ENCODE measurements at regions not wholly inside any gene's neighbourhood (a gene's known extent, or its start where the extent isn't known, plus 50 kb on each side); places are given as distances from the start of the nearest gene placed in this dataset.
A peak's percentile ranks its signal among the peaks of the same experiment; 100 is the strongest.

DNA sequence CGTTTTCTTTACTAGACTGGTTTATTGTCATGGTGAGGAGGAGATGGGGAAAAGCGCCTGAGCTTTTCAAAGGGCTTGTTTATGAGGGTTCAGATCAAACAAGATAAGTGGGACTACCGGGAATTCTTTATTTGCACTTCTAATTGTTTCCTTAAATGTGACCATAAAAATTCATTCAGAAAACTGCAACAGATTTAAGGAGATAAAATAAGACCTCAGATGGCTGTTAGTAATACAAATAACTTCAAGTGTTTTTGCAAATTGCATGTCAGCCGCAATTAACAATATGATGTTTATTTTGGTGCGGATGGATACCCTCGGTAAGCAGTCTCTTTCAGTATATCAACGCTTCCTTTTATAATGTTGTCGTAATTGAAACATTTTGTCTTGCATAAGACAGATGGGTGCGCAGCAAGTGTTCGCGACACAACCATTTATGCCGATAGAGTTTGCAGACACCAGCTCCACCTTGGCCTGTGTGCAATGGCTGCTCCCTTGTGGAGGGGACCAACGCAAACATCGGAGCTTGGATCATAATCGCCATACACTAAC, 151.0 kb downstream of the C4orf33 start:
- Mint-ChIP-seq H3K9me3 (ENCODE audit: low read depth) (peaks cover 2% of the 10 kb centered on the region), H3K4me1 (ENCODE audit: low read depth) (peaks cover 36% of the 10 kb centered on the region), H3K27me3 (ENCODE audit: low read depth) (no peaks in the 10 kb centered on the region), H3K4me3 (ENCODE audit: unreplicated experiment) (no peak overlapping the region), H3K36me3 (ENCODE audit: low read depth) (no peaks in the 10 kb centered on the region), H3K27ac (ENCODE audit: unreplicated experiment) (no peak overlapping the region)
- DNase-seq (ENCODE audit: low spot score) = no peak
- TF ChIP-seq, protein P1, sequence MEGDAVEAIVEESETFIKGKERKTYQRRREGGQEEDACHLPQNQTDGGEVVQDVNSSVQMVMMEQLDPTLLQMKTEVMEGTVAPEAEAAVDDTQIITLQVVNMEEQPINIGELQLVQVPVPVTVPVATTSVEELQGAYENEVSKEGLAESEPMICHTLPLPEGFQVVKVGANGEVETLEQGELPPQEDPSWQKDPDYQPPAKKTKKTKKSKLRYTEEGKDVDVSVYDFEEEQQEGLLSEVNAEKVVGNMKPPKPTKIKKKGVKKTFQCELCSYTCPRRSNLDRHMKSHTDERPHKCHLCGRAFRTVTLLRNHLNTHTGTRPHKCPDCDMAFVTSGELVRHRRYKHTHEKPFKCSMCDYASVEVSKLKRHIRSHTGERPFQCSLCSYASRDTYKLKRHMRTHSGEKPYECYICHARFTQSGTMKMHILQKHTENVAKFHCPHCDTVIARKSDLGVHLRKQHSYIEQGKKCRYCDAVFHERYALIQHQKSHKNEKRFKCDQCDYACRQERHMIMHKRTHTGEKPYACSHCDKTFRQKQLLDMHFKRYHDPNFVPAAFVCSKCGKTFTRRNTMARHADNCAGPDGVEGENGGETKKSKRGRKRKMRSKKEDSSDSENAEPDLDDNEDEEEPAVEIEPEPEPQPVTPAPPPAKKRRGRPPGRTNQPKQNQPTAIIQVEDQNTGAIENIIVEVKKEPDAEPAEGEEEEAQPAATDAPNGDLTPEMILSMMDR (IDR thresholded peaks at IDR 0.05) = no peak

DNA sequence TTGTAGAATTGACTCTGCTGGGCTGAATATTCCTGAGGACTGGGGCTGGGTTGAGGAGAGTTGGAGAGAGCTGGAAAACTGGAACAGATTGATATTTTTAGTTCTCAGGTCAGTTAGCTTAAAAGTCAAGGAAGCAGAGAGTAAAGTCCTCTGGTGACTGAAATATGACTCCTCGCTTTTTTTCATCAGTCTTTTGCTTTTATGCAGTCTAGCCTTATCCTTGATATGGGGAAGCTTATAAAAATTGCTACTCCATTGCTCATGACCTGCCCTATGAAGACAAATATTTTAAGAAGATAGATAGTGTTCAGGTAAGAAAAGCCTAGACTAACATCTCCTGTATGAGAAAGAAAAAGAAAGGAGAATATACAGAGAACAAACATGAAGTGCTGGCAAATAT, 152.7 kb downstream of the C4orf33 start:
- Mint-ChIP-seq H3K9me3 (ENCODE audit: low read depth) (peaks cover 2% of the 10 kb centered on the region), H3K27ac (ENCODE audit: unreplicated experiment) (no peak overlapping the region), H3K36me3 (ENCODE audit: low read depth) (no peaks in the 10 kb centered on the region), H3K27me3 (ENCODE audit: low read depth) (no peaks in the 10 kb centered on the region), H3K4me3 (ENCODE audit: unreplicated experiment) (no peak overlapping the region), H3K4me1 (ENCODE audit: low read depth) (peaks cover 34% of the 10 kb centered on the region)
- no peak for DNase-seq (ENCODE audit: low spot score)
- TF ChIP-seq, protein P1 (IDR thresholded peaks at IDR 0.05) = no peak

DNA sequence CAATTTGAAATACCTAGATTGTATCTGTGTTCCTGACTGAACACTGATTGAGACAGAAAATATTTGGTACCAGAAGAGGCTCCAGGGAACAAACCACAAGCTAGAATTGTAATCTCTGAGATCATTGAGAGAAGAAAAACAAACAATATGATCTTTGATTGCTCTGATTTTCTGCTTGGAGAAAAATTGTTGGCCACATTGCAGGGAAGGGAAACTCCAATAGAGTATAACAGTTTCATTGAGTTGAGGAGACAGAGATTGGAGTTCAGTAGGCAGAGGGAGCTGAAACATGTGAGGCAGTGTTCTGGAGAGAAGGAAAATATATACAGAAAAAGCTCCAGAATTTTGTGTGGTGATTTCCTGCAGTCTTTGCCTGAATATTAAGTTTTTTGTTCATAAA, 158.2 kb downstream of the C4orf33 start:
- H3K4me1 Mint-ChIP-seq (ENCODE audit: low read depth) = peaks cover 14% of the 10 kb centered on the region
- H3K9me3 Mint-ChIP-seq (ENCODE audit: low read depth) = peaks cover 26% of the 10 kb centered on the region
- no peak for DNase-seq (ENCODE audit: low spot score)
- H3K27ac Mint-ChIP-seq (ENCODE audit: unreplicated experiment) = peak overlapping the region; percentile 1
- H3K27me3 Mint-ChIP-seq (ENCODE audit: low read depth) = peaks cover 2% of the 10 kb centered on the region
- no peak overlapping the region for H3K4me3 Mint-ChIP-seq (ENCODE audit: unreplicated experiment)
- TF ChIP-seq, protein P1 (IDR thresholded peaks at IDR 0.05) = no peak
- peaks cover 3% of the 10 kb centered on the region for H3K36me3 Mint-ChIP-seq (ENCODE audit: low read depth)

DNA sequence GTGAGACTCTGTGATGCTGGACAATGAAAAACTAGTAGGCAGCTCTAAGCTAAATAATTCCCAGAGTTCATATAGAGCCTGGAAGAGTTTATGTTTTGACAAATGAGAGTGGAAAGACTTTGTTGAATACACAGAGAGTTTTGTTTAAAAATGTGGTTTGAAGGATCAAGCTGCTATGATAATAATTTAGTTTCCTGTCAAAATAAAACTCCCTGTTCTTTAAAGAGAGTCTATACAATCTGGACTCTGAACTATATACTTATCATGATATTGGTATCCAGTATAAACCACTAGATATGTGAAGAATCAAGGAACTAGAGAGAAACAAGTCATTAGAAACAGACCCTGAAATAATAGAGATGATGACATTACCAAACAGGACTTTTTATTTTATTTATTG, 158.6 kb downstream of the C4orf33 start:
- H3K4me1 Mint-ChIP-seq (ENCODE audit: low read depth) = peaks cover 11% of the 10 kb centered on the region
- H3K27me3 Mint-ChIP-seq (ENCODE audit: low read depth) = peaks cover 4% of the 10 kb centered on the region
- no peak overlapping the region for H3K4me3 Mint-ChIP-seq (ENCODE audit: unreplicated experiment)
- TF ChIP-seq, protein P1 (IDR thresholded peaks at IDR 0.05) = no peak
- peak overlapping the region; percentile 1 for H3K27ac Mint-ChIP-seq (ENCODE audit: unreplicated experiment)
- DNase-seq (ENCODE audit: low spot score) = no peak
- H3K36me3 Mint-ChIP-seq (ENCODE audit: low read depth) = peaks cover 3% of the 10 kb centered on the region
- peaks cover 26% of the 10 kb centered on the region for H3K9me3 Mint-ChIP-seq (ENCODE audit: low read depth)

DNA sequence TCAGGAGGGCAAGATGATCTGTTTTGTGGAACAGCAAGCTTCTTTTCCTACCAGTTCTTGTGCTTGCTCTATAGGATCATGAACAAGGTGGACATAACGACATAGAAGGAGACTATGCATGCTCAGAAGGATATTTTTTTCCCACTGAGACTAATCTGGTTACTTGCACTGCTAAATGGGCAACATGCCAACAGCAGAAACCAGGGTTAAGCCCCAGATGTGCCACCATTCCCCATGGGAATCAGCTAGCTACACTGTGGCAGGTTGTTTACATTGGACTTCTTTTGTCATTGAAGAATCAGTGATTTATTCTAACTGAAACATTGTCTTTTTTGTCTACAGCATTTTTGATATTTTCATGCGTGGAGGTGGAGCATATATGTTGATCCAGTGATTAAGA, 165.6 kb downstream of the C4orf33 start:
- Mint-ChIP-seq H3K4me3 (ENCODE audit: unreplicated experiment) (no peak overlapping the region), H3K27ac (ENCODE audit: unreplicated experiment) (no peak overlapping the region), H3K4me1 (ENCODE audit: low read depth) (peaks cover 5% of the 10 kb centered on the region), H3K9me3 (ENCODE audit: low read depth) (peaks cover 11% of the 10 kb centered on the region), H3K36me3 (ENCODE audit: low read depth) (no peaks in the 10 kb centered on the region), H3K27me3 (ENCODE audit: low read depth) (peaks cover 15% of the 10 kb centered on the region)
- DNase-seq (ENCODE audit: low spot score) = no peak
- TF ChIP-seq, protein P1 (IDR thresholded peaks at IDR 0.05) = no peak

All from chondrocyte (in vitro differentiated cells).